SU-DHL-6 (cell line): ENCODE measurements at regions not wholly inside any gene's neighbourhood (a gene's known extent, or its start where the extent isn't known, plus 50 kb on each side); places are given as distances from the start of the nearest gene placed in this dataset.

Experiments used
- CTCF ChIP-seq: fragments of 200-600 bp; sonication (generic); IDR thresholded peaks from one replicate; pipeline ENCODE4 v1.5.1; 2017; ENCODE audit warnings: antibody characterized with exemption, mild to moderate bottlenecking, low read length, moderate library complexity; ENCODE audit not compliant: insufficient read depth, poor library complexity, severe bottlenecking
- EZH2phosphoT487 ChIP-seq: fragments of 200-600 bp; sonication (generic), shearing (Covaris generic); conservative IDR thresholded peaks from 2 replicates; pipeline ENCODE4 v1.6.1; 2018; ENCODE audit warnings: mild to moderate bottlenecking, antibody characterized with exemption, low read length, moderate library complexity, mixed read lengths

- TF ChIP-seq CTCF (no peak), EZH2phosphoT487 (no peak)
These were observed 251.0 kb downstream of the TFEC start for GRCh38 chr7:115779561-115779960.
